NCI-H446 (cell line): ENCODE measurements at regions not wholly inside any gene's neighbourhood (a gene's known extent, or its start where the extent isn't known, plus 50 kb on each side); places are given as distances from the start of the nearest gene placed in this dataset.
"Not testable (repeated sequence)": the region's sequence is repeated elsewhere in the genome, so short reads cannot be mapped to it uniquely, and the experiment has no call there.

Experiments used
- DNase-seq, 2 experiments: peaks; one replicate each; lab custom pipeline; 2025; lab: John Stamatoyannopoulos, UW

DNA sequence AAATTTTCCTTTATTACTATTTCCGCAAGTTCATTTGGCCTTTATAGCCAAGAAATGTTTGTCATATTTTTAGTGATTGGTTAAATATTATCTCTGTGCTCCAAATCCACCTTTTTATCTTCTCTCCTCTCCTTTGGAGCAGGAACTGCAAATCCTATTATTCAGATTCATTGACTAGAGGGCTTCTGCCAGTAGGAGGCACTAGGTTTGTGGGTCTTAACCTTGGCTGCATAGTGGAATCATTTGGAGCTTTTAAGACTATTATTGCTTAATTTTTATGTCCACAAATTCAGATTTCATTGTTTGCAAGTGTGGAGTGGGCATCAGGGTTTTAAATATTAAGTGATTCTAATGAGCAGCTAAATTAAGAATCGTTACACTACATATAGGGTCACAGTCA, 75.3 kb upstream of the SYT10 start:
- no peak for DNase-seq

- DNase-seq: no peak
Observed at GRCh38 chr12:33519566-33519965, 79.9 kb upstream of the SYT10 start.

- DNase-seq: peak in 1 of 2 experiments; percentile 9
Observed at GRCh38 chr12:33520505-33521302, 81.1 kb upstream of the SYT10 start.

DNA sequence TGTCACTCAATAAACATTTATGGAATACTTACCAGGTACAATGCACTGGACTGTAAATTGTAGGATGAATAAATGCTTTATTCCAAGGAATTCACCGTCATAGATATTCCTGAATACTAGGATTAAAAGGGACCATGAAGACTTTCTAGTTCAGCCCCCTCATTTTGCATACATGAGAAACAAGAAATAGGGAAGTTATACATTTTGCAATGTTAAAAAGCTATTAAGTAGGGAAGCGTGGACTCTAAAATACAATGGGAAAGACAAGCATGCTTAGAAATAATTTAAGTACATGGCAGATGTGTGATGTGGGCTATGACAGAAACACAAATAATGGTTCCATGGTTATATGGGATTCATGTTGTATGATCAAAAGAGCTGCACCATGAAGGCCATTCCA, 89.4 kb upstream of the SYT10 start:
- no peak for DNase-seq

GRCh38 chr12:33529810-33530209, 90.2 kb upstream of the SYT10 start:
- DNase-seq: no peak

- DNase-seq: no peak
Observed at GRCh38 chr12:33531261-33531660, 91.6 kb upstream of the SYT10 start.

DNA sequence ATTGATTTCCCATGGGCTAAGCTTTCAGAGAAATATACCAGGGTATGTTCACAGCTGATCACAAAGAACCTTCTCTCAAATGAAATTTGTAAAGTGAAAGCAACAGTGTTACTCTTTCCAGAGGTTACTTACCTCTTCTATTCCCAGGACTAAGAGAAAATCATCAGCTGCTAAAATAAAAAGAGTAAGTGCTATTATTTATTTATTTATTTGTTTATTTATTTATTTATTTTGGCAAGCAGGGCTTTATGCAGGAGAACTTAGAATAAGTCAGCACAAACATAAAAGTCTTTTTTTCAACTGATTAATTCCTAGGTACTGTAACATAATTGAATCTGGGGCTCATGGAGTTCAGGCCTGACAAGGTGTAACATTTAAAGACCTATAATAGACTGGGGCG, 93.9 kb upstream of the SYT10 start:
- no peak for DNase-seq

- peak in 1 of 2 experiments; percentile 25 for DNase-seq
Observed at GRCh38 chr12:33536431-33536830, 96.8 kb upstream of the SYT10 start.

DNA sequence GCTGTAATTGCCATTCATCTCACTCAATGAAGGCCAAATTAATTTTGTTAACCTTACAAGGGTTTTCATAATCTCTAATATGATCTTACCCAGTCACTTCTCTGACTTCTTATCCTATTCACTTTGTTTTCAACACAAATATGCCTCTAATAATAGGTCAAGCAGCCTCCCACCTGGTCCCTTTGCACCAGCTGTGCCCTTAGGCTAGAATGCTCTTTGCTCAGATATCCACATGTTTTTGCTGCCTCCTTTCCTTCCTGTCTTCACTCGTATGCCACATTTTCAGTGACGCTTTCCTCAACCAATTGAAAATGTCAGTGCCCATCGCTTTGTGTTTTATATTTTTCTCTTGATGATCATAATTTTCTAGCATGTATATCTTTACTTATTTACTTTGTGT, 106.4 kb upstream of the SYT10 start:
- DNase-seq: no peak

- no peak for DNase-seq
Observed at GRCh38 chr12:33547084-33547483, 107.5 kb upstream of the SYT10 start.

GRCh38 chr12:33550214-33550613, 110.6 kb upstream of the SYT10 start:
- DNase-seq: not testable (repeated sequence)

- no peak for DNase-seq
Observed at GRCh38 chr12:33551006-33551405, 111.4 kb upstream of the SYT10 start.

DNA sequence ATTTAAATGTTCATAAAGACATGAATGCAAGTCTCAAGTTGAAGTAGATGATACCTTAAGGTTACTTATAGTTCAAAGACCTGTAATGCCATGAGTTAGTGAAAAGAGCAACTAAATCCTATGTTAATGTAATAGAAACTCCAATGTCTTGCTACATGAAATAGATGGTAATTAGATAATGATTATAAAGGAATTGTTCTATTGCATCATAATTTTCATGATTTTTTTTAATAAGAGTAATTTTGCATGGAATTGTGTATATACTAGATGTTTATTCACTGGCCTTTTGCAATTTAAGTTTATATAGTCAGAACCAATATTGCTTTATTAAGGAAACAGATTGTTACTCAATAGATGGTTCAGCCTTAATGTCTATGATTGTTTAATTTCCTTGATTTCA, 115.5 kb upstream of the SYT10 start:
- DNase-seq: no peak

DNA sequence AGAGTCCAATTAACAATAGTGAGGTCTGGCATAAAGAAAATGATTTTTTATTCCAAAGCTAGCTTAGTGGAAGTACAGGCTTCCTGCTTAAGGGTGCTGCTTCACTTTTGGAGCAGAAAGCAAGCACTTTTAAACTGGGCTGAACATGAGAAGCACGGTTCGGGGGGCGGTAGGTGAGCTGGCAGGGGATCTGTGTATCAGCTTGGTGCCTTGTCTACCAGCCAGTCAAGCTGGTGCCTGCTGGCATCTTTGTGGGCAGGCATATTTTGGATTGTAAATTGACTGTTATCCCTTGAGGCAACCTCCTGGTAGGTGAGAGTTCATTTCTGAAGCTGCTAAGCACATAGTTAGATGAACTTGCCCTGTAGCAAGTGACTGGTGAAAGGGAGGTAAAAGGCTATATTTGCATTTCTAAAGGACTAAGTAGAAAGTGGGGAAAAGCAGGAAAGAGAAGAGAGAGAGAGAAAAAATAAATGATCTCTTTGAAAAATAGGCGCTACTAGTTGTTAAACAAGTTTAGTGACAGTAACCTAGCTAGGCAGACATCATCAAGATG, 121.1 kb upstream of the SYT10 start:
- DNase-seq: no peak

GRCh38 chr12:33562401-33562800, 122.8 kb upstream of the SYT10 start:
- DNase-seq: no peak

- no peak for DNase-seq
Observed at GRCh38 chr12:33566403-33566802, 126.8 kb upstream of the SYT10 start.

DNA sequence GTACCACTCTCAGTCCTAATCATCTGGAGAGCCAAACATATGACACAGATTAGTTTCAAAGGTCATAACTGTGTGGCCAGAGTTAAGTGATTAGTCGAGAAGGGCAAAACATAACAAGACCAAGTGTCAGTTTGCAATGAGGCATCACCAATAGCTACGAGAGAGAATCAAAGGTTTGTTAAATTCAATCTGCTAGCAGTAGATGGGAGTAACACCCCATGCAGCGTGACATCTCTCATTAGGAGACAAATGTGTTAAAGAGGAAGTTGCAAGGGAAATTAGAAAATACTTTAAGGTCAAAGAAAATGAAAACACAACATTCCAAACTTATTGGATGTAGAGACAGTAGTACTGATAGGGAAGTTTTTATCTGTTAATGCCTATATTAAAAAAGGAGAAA, 135.7 kb upstream of the SYT10 start:
- DNase-seq: no peak

DNA sequence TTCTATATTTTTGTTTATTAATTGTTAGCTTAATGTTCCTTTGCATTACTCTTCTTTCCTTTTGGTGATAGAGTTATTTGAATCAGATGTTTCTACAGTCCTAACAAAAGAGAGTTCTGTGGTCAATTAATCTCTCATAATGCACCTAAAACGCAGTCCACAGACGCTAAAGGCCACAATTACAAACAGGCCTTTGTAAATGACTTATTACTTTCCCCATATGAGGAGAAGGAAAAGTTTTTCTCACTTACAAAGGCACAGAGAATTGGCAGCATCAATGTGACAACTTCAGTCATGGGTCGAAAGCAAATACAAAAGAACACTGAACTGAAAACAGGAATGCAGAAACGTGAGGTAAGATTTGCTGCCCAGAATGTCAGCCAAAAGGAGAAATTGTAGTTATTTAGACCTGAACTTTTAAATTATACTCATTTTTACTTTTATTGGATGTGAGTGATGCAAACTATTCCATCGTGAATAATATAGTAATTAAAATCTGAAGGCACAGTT, 142.0 kb upstream of the SYT10 start:
- DNase-seq: no peak

DNA sequence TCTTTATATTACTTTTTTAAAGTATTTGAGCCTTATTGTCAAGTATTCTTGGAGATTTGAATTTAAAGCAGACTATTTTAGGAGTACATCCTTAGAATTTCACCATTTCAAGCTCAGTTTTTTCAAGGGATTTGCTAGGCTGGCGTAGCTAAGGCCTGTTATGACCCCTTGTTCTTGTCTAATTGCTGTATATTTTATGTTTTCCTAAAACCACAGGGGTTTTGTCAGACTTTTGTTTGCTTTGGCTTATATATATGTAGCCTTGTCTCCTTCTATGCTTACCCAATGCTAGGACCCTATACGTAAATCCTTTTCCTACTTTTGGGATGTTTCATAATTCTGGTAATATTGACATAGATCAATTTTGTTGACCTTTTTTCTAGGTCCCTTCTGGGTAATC, 147.0 kb upstream of the SYT10 start:
- no peak for DNase-seq

DNA sequence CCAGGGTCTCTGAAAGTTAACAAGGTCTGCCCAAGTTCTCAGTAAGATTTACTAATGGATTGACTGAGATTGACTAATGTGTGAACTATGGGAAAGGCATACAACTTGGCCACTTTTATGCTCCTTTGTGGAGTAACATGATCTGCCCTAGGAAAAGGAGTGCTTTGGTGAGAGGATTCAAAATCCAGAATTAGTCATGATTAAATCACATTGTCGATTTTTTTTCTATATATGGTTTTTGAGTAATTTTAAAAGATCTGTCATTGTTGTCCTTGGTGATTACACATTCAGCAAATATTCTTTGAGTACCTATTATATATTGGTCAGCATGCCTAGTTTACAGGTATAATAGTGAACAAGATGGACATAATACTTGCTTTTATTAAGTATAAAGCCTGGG, 147.7 kb upstream of the SYT10 start:
- no peak for DNase-seq

DNA sequence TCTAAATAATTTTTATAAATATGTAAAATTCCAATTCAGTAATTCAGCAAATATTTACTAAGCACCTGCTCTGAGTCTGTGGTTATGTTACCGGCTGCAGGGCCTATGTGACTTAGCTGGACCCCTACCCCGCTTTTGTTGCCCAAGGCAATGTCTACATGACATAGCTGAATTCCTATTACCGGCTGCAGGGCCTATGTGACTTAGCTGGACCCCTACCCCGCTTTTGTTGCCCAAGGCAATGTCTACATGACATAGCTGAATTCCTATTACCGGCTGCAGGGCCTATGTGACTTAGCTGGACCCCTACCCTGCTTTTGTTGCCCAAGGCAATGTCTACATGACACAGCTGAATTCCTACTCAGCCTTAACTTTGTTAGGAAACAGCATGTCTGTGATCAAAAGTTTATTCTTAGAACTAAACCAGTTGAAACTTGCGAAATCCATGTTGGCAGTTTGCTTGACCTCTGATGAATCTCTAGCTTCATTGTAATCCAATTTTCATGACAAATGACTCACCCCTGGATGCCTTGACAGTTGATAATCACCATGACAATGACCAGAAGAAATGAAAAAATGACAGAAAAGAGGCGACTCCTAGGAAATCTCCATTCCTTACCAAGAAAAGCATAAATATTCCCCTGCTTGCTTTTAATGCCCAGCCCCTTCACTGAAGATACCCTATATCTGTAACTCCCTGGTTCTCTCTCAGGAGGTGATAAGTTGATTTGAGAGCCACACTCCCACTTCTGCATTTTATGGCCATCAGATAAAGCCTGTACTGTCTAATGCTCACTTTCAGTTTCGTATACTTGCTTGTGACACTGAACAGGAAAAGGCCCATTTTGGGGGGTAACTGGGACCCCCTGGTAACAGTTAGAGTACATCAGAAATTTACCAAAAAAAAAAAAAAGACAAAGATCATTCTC, 148.4 kb upstream of the SYT10 start:
- no peak for DNase-seq

DNA sequence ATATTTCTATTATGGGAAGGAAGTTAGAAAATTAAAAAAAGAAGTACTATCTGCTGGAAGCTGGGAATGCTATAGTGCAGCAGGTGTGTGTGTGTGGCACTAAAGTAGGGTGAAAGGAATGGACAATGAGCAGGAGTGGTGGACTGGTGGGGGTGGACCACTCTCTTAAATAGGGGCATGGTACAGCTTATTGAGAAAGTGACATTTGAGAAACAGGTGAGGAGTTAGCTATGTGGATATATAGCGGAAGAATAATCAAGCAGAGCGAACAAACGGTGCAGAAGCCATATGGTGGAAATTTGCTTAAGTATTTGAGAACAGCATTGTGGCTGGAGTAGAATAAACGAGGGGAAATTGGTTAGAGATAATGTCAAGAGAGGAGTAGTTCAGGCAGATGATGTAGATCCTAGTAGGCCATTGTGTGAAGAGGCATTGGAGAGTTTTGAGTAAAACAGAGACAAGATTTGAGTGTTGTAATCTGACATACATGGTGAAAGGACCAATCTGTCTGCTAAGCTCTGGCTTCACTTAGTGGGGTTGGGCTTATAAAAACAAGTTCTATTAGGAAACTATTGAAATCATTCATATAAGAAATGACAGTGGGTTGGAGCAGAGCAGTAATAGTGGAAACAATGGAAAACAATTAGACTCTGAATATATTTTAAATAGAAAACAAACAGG, 149.2 kb upstream of the SYT10 start:
- no peak for DNase-seq
